HCT116 (cell line): ENCODE measurements at regions not wholly inside any gene's neighbourhood (a gene's known extent, or its start where the extent isn't known, plus 50 kb on each side); places are given as distances from the start of the nearest gene placed in this dataset.

Source experiments
- POLR2A ChIP-seq: IDR thresholded peaks from 2 replicates; pipeline ENCODE4 v1.7.0; 2011; ENCODE audit warnings: borderline replicate concordance; ENCODE audit not compliant: insufficient read depth, insufficient read length; ENCODE audit errors: extremely low read depth
- SIN3A ChIP-seq: IDR thresholded peaks from 2 replicates; pipeline ENCODE4 v1.6.1; 2012; ENCODE audit warnings: low read depth
- SP1 ChIP-seq: IDR thresholded peaks from 2 replicates; pipeline ENCODE4 v1.6.1; 2012; ENCODE audit warnings: low read depth
- TF ChIP-seq, protein P1 (sequence below), 3 experiments: fragments of 200-600 bp in 1 of 3; sonication (generic) in 1 of 3; IDR thresholded peaks in 2 of 3; conservative IDR thresholded peaks in 1 of 3; 2 replicates each; pipeline ENCODE4 v1.5.1; 2012 to 2017; ENCODE audit warnings: low read depth in 2 of 3, low read length in 2 of 3, antibody characterized with exemption in 1 of 3, borderline replicate concordance in 1 of 3, control low read depth in 1 of 3, mild to moderate bottlenecking in 1 of 3, mixed read lengths in 1 of 3, mixed run types in 1 of 3, moderate library complexity in 1 of 3; ENCODE audit not compliant: insufficient read depth in 1 of 3

DNA sequence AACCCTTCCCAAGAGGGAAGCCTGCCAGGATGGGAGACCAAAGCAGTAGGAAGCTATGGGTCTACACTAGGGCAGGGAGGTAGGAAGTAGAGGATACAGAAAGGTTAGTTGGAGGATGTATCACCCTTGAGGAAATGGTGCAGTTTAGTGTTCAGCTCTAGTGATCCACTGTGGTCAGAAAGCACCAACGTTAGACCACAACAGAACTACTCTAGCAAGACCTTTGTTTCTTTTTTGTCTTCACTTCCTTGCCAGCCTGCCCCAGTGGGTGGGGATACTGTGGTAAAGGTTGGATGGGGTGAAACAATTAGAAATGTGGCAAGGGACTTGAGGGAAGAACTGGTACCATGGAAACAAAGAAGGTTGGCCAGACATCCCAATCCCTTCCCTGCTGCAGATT, 83.3 kb downstream of the DDIT4L start:
- TF ChIP-seq, protein P1, sequence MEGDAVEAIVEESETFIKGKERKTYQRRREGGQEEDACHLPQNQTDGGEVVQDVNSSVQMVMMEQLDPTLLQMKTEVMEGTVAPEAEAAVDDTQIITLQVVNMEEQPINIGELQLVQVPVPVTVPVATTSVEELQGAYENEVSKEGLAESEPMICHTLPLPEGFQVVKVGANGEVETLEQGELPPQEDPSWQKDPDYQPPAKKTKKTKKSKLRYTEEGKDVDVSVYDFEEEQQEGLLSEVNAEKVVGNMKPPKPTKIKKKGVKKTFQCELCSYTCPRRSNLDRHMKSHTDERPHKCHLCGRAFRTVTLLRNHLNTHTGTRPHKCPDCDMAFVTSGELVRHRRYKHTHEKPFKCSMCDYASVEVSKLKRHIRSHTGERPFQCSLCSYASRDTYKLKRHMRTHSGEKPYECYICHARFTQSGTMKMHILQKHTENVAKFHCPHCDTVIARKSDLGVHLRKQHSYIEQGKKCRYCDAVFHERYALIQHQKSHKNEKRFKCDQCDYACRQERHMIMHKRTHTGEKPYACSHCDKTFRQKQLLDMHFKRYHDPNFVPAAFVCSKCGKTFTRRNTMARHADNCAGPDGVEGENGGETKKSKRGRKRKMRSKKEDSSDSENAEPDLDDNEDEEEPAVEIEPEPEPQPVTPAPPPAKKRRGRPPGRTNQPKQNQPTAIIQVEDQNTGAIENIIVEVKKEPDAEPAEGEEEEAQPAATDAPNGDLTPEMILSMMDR (IDR thresholded peaks at IDR 0.05 in 2 of 3, conservative IDR thresholded peaks at IDR 0.05 in 1 of 3; ENCODE audit: borderline replicate concordance in 1 of 3, insufficient read depth in 1 of 3, low read depth in 2 of 3, low read length in 2 of 3): no peak
- no peak for TF ChIP-seq SP1
- TF ChIP-seq SIN3A: no peak
- TF ChIP-seq POLR2A: no peak
